WTC11 (cell line): ENCODE measurements at regions not wholly inside any gene's neighbourhood (a gene's known extent, or its start where the extent isn't known, plus 50 kb on each side); places are given as distances from the start of the nearest gene placed in this dataset.

Experiments used
- ATAC-seq: fragments of 200-7000 bp; cut with Tn5 transposase; 2 replicates; pipeline ENCODE4 v1.10.0; 2021; ENCODE audit warnings: mild to moderate bottlenecking, moderate library complexity
- CTCF ChIA-PET: fragments of 300-600 bp; sonication (Branson Sonifier 250); formaldehyde crosslinking; loops from one replicate; lab custom pipeline; 2021; ENCODE audit warnings: antibody characterized with exemption; lab: Charles Lee
- POLR2A ChIA-PET: fragments of 350-600 bp; sonication (Branson Sonifier 250); formaldehyde crosslinking; loops from one replicate; lab custom pipeline; 2021; ENCODE audit warnings: antibody characterized with exemption; lab: Charles Lee
- DNase-seq: peaks from one replicate; pipeline ENCODE4 v3.0.0; 2021; ENCODE audit warnings: low spot score
- H3K27ac Mint-ChIP-seq: 2 replicates; pipeline ENCODE4 v1.8.0; 2021; ENCODE audit warnings: mixed read lengths
- H3K27me3 Mint-ChIP-seq: 2 replicates; pipeline ENCODE4 v1.8.0; 2021; ENCODE audit warnings: low read depth, mild to moderate bottlenecking, moderate library complexity, mixed read lengths
- H3K36me3 Mint-ChIP-seq: 2 replicates; pipeline ENCODE4 v1.8.0; 2021; ENCODE audit warnings: mixed read lengths
- H3K4me1 Mint-ChIP-seq: 2 replicates; pipeline ENCODE4 v1.8.0; 2022; ENCODE audit warnings: mixed read lengths
- H3K4me3 Mint-ChIP-seq: 2 replicates; pipeline ENCODE4 v1.8.0; 2021; ENCODE audit warnings: mild to moderate bottlenecking, moderate library complexity, mixed read lengths
- H3K9me3 Mint-ChIP-seq: 2 replicates; pipeline ENCODE4 v1.8.0; 2021; ENCODE audit warnings: mixed read lengths
- CREM ChIP-seq: sonication (generic); formaldehyde crosslinking; IDR thresholded peaks from 2 replicates; pipeline ENCODE4 v1.8.1; 2022; ENCODE audit warnings: mild to moderate bottlenecking, missing genetic modification reagents, moderate library complexity
- EMX1 ChIP-seq: fragments of 250-450 bp; sonication (Bioruptor Pico); IDR thresholded peaks from 2 replicates; pipeline ENCODE4 v1.8.0; 2021; ENCODE audit warnings: mild to moderate bottlenecking
- ESRRA ChIP-seq: sonication (generic); formaldehyde crosslinking; IDR thresholded peaks from 2 replicates; pipeline ENCODE4 v1.8.1; 2022; ENCODE audit warnings: mild to moderate bottlenecking, missing genetic modification reagents, borderline replicate concordance
- ETV6 ChIP-seq: sonication (generic); formaldehyde crosslinking; IDR thresholded peaks from 2 replicates; pipeline ENCODE4 v1.8.1; 2022; ENCODE audit warnings: mild to moderate bottlenecking, missing genetic modification reagents
- HMGA2 ChIP-seq: fragments of 250-450 bp; sonication (Bioruptor Pico); IDR thresholded peaks from 2 replicates; pipeline ENCODE4 v1.4.0; 2021; ENCODE audit warnings: mild to moderate bottlenecking, moderate library complexity
- KAT7 ChIP-seq: sonication (generic); formaldehyde crosslinking; IDR thresholded peaks from 2 replicates; pipeline ENCODE4 v1.8.1; 2023; ENCODE audit warnings: missing genetic modification reagents, mild to moderate bottlenecking, borderline replicate concordance
- NR3C1 ChIP-seq: sonication (generic); formaldehyde crosslinking; conservative IDR thresholded peaks from 2 replicates; pipeline ENCODE4 v1.8.1; 2023; ENCODE audit warnings: low read depth, mild to moderate bottlenecking, missing genetic modification reagents
- RELA ChIP-seq: sonication (generic); formaldehyde crosslinking; IDR thresholded peaks from 2 replicates; pipeline ENCODE4 v1.8.1; 2022; ENCODE audit warnings: missing genetic modification reagents, mild to moderate bottlenecking, borderline replicate concordance
- TCF7 ChIP-seq: sonication (generic); formaldehyde crosslinking; IDR thresholded peaks from 2 replicates; pipeline ENCODE4 v1.8.0; 2022; ENCODE audit warnings: mild to moderate bottlenecking, low read depth, missing genetic modification reagents, moderate library complexity
- TEAD4 ChIP-seq: sonication (generic); formaldehyde crosslinking; IDR thresholded peaks from 2 replicates; pipeline ENCODE4 v1.8.0; 2022; ENCODE audit warnings: mild to moderate bottlenecking, missing genetic modification reagents
- TP53 ChIP-seq: sonication (generic); formaldehyde crosslinking; IDR thresholded peaks from 2 replicates; pipeline ENCODE4 v1.8.1; 2023; ENCODE audit warnings: mild to moderate bottlenecking, missing genetic modification reagents
- ZNF317 ChIP-seq: sonication (generic); formaldehyde crosslinking; IDR thresholded peaks from 2 replicates; pipeline ENCODE4 v1.8.1; 2023; ENCODE audit warnings: low read depth, mild to moderate bottlenecking, moderate library complexity, missing genetic modification reagents, borderline replicate concordance
- TF ChIP-seq, protein P1 (sequence below): sonication (generic); formaldehyde crosslinking; IDR thresholded peaks from 2 replicates; pipeline ENCODE4 v1.8.1; 2023; ENCODE audit warnings: mild to moderate bottlenecking, missing genetic modification reagents
- TF ChIP-seq, protein P2 (sequence below): sonication (generic); formaldehyde crosslinking; IDR thresholded peaks from 2 replicates; pipeline ENCODE4 v1.8.1; 2023; ENCODE audit warnings: mild to moderate bottlenecking, missing genetic modification reagents, borderline replicate concordance
- TF ChIP-seq, protein P3 (sequence below): sonication (generic); formaldehyde crosslinking; IDR thresholded peaks from 2 replicates; pipeline ENCODE4 v1.8.0; 2022; ENCODE audit warnings: mild to moderate bottlenecking, missing genetic modification reagents
- TF ChIP-seq, protein P4 (sequence below): sonication (generic); formaldehyde crosslinking; IDR thresholded peaks from 2 replicates; pipeline ENCODE4 v1.8.0; 2023; ENCODE audit warnings: missing genetic modification reagents, mild to moderate bottlenecking, borderline replicate concordance
- TF ChIP-seq, protein P5 (sequence below): sonication (generic); formaldehyde crosslinking; IDR thresholded peaks from 2 replicates; pipeline ENCODE4 v1.8.1; 2023; ENCODE audit warnings: mild to moderate bottlenecking, moderate library complexity, missing genetic modification reagents
- TF ChIP-seq, protein P6 (sequence below): fragments of 250-450 bp; sonication (Bioruptor Pico); IDR thresholded peaks from 2 replicates; pipeline ENCODE4 v2.1.2; 2022; ENCODE audit warnings: mild to moderate bottlenecking, moderate library complexity

DNA sequence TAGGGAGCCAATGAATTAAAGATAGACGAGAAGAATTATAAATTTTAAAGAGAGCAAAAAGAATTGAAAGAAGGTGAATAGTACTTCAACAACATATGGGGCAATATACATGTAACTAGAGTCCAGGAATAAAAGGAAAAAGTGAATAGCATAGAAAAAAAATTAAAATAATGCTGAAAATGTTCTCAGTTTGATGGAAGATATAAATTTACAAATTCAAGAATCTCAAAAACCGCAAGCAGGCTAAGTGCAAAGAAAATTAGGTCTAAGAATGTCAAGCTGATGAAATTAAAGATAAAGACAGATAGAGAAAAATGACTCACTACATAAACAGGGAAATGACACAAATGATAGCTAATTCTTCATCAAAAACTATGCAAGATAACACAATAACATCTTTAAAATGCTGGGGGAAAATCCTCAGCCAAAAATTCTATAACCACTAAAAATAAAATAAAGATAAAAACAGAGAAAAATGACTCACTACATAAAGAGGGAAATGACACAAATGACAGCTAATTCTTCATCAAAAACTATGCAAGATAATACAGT, 326.3 kb downstream of the TBX15 start (continued):
- TF ChIP-seq, protein P1, sequence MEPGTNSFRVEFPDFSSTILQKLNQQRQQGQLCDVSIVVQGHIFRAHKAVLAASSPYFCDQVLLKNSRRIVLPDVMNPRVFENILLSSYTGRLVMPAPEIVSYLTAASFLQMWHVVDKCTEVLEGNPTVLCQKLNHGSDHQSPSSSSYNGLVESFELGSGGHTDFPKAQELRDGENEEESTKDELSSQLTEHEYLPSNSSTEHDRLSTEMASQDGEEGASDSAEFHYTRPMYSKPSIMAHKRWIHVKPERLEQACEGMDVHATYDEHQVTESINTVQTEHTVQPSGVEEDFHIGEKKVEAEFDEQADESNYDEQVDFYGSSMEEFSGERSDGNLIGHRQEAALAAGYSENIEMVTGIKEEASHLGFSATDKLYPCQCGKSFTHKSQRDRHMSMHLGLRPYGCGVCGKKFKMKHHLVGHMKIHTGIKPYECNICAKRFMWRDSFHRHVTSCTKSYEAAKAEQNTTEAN (CRISPR knock-in tag), result no peak
- TF ChIP-seq ETV6 (CRISPR knock-in tag), result no peak

DNA sequence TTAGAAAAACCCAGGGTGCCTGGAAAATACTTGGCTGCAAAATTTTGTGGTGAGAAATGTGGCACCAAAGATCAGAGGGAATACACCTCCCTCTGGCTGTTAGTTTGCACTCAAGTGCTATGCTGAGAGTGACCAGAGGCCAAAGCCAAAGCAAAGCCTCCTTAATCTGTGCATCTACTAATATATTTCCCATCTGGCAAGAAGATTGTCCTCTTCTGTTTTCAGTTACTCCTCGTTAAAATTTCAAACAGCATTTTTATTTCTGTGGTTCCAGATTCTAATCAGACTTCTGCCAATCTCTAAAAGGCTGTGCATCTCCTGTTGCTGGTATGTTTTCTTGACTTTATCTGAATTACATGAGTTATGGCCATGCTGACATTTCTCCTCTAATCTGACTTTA, 327.4 kb downstream of the TBX15 start:
- POLR2A ChIA-PET, result no interaction called here
- TF ChIP-seq TCF7 (CRISPR knock-in tag) (no peak), RELA (no peak)
- TF ChIP-seq, protein P2, sequence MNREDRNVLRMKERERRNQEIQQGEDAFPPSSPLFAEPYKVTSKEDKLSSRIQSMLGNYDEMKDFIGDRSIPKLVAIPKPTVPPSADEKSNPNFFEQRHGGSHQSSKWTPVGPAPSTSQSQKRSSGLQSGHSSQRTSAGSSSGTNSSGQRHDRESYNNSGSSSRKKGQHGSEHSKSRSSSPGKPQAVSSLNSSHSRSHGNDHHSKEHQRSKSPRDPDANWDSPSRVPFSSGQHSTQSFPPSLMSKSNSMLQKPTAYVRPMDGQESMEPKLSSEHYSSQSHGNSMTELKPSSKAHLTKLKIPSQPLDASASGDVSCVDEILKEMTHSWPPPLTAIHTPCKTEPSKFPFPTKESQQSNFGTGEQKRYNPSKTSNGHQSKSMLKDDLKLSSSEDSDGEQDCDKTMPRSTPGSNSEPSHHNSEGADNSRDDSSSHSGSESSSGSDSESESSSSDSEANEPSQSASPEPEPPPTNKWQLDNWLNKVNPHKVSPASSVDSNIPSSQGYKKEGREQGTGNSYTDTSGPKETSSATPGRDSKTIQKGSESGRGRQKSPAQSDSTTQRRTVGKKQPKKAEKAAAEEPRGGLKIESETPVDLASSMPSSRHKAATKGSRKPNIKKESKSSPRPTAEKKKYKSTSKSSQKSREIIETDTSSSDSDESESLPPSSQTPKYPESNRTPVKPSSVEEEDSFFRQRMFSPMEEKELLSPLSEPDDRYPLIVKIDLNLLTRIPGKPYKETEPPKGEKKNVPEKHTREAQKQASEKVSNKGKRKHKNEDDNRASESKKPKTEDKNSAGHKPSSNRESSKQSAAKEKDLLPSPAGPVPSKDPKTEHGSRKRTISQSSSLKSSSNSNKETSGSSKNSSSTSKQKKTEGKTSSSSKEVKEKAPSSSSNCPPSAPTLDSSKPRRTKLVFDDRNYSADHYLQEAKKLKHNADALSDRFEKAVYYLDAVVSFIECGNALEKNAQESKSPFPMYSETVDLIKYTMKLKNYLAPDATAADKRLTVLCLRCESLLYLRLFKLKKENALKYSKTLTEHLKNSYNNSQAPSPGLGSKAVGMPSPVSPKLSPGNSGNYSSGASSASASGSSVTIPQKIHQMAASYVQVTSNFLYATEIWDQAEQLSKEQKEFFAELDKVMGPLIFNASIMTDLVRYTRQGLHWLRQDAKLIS (CRISPR knock-in tag), result no peak
- TF ChIP-seq, protein P3, sequence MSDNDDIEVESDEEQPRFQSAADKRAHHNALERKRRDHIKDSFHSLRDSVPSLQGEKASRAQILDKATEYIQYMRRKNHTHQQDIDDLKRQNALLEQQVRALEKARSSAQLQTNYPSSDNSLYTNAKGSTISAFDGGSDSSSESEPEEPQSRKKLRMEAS (CRISPR knock-in tag), result no peak
- no peak for ATAC-seq
- Mint-ChIP-seq H3K9me3 (peaks cover 19% of the 10 kb centered on the region), H3K27ac (no peak overlapping the region), H3K36me3 (peaks cover 6% of the 10 kb centered on the region; the same call in 1 of the 2 replicates), H3K27me3 (no peaks in the 10 kb centered on the region), H3K4me3 (no peak overlapping the region), H3K4me1 (no peaks in the 10 kb centered on the region; the same call in none of the 2 replicates)
- CTCF ChIA-PET, result no interaction called here
- no peak for DNase-seq

DNA sequence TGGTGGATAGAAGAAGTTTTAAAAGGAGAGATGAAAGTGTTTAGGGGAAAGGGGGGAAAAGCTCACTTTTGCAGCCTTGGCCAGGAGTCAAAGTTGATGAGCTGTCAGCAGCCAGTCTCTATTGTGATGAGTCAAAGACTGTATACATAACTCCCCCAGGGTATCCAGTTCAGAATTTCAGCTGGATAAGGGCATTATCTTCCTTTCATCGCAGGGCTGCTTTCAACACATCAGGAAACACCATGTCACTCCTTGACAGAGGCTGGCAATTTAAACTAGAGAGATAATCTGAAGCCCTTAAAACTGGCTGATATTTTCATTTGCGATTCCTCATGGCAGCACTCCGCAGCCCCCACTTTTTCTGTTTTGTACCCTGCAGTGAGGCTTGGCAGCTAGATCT, 328.5 kb downstream of the TBX15 start:
- CTCF ChIA-PET, result no interaction called here
- POLR2A ChIA-PET, result interaction anchor here (0.7 kb wide), 1 partner anchor 345 kb away, joined by 3 read pairs; no protein-coding TSS in a partner anchor
- Mint-ChIP-seq H3K27ac (no peak overlapping the region), H3K4me3 (no peak overlapping the region), H3K9me3 (peaks cover 24% of the 10 kb centered on the region), H3K36me3 (peaks cover 14% of the 10 kb centered on the region), H3K27me3 (no peaks in the 10 kb centered on the region), H3K4me1 (no peaks in the 10 kb centered on the region; the same call in none of the 2 replicates)
- ATAC-seq (no peak), DNase-seq (no peak)
- no peak for TF ChIP-seq HMGA2 (CRISPR knock-in tag)
- TF ChIP-seq TEAD4 (CRISPR knock-in tag), result no peak
- no peak for TF ChIP-seq CREM (CRISPR knock-in tag)
- TF ChIP-seq ZNF317 (CRISPR knock-in tag), result no peak
- TF ChIP-seq NR3C1, result no peak
- TF ChIP-seq KAT7, result no peak
- TF ChIP-seq TP53, result no peak
- TF ChIP-seq, protein P4, sequence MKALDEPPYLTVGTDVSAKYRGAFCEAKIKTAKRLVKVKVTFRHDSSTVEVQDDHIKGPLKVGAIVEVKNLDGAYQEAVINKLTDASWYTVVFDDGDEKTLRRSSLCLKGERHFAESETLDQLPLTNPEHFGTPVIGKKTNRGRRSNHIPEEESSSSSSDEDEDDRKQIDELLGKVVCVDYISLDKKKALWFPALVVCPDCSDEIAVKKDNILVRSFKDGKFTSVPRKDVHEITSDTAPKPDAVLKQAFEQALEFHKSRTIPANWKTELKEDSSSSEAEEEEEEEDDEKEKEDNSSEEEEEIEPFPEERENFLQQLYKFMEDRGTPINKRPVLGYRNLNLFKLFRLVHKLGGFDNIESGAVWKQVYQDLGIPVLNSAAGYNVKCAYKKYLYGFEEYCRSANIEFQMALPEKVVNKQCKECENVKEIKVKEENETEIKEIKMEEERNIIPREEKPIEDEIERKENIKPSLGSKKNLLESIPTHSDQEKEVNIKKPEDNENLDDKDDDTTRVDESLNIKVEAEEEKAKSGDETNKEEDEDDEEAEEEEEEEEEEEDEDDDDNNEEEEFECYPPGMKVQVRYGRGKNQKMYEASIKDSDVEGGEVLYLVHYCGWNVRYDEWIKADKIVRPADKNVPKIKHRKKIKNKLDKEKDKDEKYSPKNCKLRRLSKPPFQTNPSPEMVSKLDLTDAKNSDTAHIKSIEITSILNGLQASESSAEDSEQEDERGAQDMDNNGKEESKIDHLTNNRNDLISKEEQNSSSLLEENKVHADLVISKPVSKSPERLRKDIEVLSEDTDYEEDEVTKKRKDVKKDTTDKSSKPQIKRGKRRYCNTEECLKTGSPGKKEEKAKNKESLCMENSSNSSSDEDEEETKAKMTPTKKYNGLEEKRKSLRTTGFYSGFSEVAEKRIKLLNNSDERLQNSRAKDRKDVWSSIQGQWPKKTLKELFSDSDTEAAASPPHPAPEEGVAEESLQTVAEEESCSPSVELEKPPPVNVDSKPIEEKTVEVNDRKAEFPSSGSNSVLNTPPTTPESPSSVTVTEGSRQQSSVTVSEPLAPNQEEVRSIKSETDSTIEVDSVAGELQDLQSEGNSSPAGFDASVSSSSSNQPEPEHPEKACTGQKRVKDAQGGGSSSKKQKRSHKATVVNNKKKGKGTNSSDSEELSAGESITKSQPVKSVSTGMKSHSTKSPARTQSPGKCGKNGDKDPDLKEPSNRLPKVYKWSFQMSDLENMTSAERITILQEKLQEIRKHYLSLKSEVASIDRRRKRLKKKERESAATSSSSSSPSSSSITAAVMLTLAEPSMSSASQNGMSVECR (CRISPR knock-in tag), result no peak
- TF ChIP-seq, protein P5, sequence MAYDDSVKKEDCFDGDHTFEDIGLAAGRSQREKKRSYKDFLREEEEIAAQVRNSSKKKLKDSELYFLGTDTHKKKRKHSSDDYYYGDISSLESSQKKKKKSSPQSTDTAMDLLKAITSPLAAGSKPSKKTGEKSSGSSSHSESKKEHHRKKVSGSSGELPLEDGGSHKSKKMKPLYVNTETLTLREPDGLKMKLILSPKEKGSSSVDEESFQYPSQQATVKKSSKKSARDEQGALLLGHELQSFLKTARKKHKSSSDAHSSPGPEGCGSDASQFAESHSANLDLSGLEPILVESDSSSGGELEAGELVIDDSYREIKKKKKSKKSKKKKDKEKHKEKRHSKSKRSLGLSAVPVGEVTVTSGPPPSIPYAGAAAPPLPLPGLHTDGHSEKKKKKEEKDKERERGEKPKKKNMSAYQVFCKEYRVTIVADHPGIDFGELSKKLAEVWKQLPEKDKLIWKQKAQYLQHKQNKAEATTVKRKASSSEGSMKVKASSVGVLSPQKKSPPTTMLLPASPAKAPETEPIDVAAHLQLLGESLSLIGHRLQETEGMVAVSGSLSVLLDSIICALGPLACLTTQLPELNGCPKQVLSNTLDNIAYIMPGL (CRISPR knock-in tag), result no peak
- TF ChIP-seq, protein P6, sequence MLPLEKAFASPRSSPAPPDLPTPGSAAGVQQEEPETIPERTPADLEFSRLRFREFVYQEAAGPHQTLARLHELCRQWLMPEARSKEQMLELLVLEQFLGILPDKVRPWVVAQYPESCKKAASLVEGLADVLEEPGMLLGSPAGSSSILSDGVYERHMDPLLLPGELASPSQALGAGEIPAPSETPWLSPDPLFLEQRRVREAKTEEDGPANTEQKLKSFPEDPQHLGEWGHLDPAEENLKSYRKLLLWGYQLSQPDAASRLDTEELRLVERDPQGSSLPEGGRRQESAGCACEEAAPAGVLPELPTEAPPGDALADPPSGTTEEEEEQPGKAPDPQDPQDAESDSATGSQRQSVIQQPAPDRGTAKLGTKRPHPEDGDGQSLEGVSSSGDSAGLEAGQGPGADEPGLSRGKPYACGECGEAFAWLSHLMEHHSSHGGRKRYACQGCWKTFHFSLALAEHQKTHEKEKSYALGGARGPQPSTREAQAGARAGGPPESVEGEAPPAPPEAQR (CRISPR knock-in tag), result no peak
- TF ChIP-seq EMX1 (CRISPR knock-in tag), result no peak
- no peak for TF ChIP-seq ESRRA (CRISPR knock-in tag)
